Osteoblast (primary cell): ENCODE measurements at regions not wholly inside any gene's neighbourhood (a gene's known extent, or its start where the extent isn't known, plus 50 kb on each side); places are given as distances from the start of the nearest gene placed in this dataset.
"Not testable (repeated sequence)": the region's sequence is repeated elsewhere in the genome, so short reads cannot be mapped to it uniquely, and the experiment has no call there.

Experiments used
- DNase-seq: peaks from one replicate; pipeline ENCODE4 v3.0.0; 2011; ENCODE audit warnings: low spot score, mixed read lengths; ENCODE audit not compliant: insufficient read length; ENCODE audit errors: missing footprints
- H2AFZ ChIP-seq: 2 replicates; pipeline ENCODE4 v1.6.0; 2011; ENCODE audit warnings: mild to moderate bottlenecking, low read length
- H3K27ac ChIP-seq: 2 replicates; pipeline ENCODE4 v1.5.1; 2011; ENCODE audit warnings: mild to moderate bottlenecking, low read depth, low read length, moderate library complexity
- H3K27me3 ChIP-seq: 2 replicates; pipeline ENCODE4 v1.6.0; 2012; ENCODE audit warnings: mild to moderate bottlenecking, control low read depth, inconsistent platforms, low read length, moderate library complexity; ENCODE audit not compliant: insufficient read depth
- H3K36me3 ChIP-seq: 2 replicates; pipeline ENCODE4 v1.5.1; 2011; ENCODE audit warnings: mild to moderate bottlenecking, low read length, control low read depth, moderate library complexity; ENCODE audit not compliant: insufficient read depth
- H3K4me1 ChIP-seq: 2 replicates; pipeline ENCODE4 v1.5.1; 2011; ENCODE audit warnings: mild to moderate bottlenecking, low read length, control low read depth, moderate library complexity; ENCODE audit not compliant: insufficient read depth
- H3K4me2 ChIP-seq: 2 replicates; pipeline ENCODE4 v1.6.0; 2011; ENCODE audit warnings: mild to moderate bottlenecking, low read length; ENCODE audit not compliant: insufficient read depth
- H3K4me3 ChIP-seq: fragments of 200-600 bp; sonication (generic); 3 replicates; pipeline ENCODE4 v1.5.1; 2012; ENCODE audit warnings: mild to moderate bottlenecking, low read length, inconsistent platforms; ENCODE audit not compliant: insufficient read depth
- H3K79me2 ChIP-seq: 2 replicates; pipeline ENCODE4 v1.6.0; 2012; ENCODE audit warnings: mild to moderate bottlenecking, low read length, control low read depth, inconsistent platforms; ENCODE audit not compliant: insufficient read depth
- H3K9me3 ChIP-seq: 2 replicates; pipeline ENCODE4 v1.5.1; 2011; ENCODE audit warnings: low read depth, low read length, control low read depth
- H4K20me1 ChIP-seq: 2 replicates; pipeline ENCODE4 v1.6.0; 2012; ENCODE audit warnings: mild to moderate bottlenecking, low read length, control low read depth; ENCODE audit not compliant: insufficient read depth
- TF ChIP-seq, protein P1 (sequence below): IDR thresholded peaks from 2 replicates; pipeline ENCODE4 v1.5.1; 2011; ENCODE audit warnings: mild to moderate bottlenecking, low read depth, low read length, moderate library complexity; ENCODE audit errors: extremely low read depth

DNA sequence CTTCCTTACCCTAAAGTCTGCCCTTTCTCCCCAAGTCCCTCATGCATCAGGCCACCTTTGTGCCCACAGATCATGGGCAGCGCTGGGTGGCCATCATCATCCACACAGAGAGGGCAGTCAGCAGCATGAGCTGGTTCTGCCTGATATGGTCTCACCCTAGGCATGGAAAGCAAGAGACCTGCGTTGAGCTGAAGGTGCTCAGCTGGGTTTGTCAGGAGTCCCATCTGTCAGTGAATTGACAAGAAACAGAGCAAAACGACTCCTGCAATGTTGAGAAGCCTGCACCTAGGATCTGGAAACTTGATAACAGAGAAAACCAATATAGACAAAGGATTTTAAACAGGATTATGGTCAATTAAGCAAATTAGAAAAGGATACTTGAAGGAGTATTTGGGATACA is 242.7 kb upstream of the PRSS1 start:
- Histone ChIP-seq H3K27me3 (peaks cover 50% of the 10 kb centered on the region), H4K20me1 (no peaks in the 10 kb centered on the region), H3K9me3 (no peaks in the 10 kb centered on the region), H3K27ac (no peak overlapping the region), H2AFZ (no peak overlapping the region), H3K36me3 (no peaks in the 10 kb centered on the region), H3K79me2 (no peaks in the 10 kb centered on the region), H3K4me3 (no peak overlapping the region), H3K4me1 (peaks cover 3% of the 10 kb centered on the region), H3K4me2 (no peak overlapping the region)
- DNase-seq, result no peak
- TF ChIP-seq, protein P1, sequence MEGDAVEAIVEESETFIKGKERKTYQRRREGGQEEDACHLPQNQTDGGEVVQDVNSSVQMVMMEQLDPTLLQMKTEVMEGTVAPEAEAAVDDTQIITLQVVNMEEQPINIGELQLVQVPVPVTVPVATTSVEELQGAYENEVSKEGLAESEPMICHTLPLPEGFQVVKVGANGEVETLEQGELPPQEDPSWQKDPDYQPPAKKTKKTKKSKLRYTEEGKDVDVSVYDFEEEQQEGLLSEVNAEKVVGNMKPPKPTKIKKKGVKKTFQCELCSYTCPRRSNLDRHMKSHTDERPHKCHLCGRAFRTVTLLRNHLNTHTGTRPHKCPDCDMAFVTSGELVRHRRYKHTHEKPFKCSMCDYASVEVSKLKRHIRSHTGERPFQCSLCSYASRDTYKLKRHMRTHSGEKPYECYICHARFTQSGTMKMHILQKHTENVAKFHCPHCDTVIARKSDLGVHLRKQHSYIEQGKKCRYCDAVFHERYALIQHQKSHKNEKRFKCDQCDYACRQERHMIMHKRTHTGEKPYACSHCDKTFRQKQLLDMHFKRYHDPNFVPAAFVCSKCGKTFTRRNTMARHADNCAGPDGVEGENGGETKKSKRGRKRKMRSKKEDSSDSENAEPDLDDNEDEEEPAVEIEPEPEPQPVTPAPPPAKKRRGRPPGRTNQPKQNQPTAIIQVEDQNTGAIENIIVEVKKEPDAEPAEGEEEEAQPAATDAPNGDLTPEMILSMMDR, result no peak

DNA sequence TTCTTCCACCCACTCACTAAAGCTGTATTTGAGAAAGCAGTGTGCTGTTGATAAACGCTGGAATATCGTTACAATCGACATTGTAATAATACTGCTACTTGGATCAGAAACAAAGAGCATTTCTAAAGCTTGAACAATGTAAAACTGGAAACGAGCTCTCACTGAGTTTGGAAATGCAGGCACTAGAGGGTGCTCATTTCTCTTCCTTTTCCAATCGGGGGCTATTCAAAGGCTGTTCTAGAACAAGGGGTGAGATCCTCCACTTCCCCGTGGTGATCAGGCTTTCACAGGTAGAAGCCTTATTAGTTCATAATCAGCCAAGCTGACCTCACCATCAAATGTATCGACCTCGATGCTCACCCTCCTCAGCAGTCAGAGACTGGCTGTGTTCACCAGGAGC is 245.3 kb upstream of the PRSS1 start:
- H3K27ac ChIP-seq, result not testable (repeated sequence)
- TF ChIP-seq, protein P1, result peak; percentile 31

DNA sequence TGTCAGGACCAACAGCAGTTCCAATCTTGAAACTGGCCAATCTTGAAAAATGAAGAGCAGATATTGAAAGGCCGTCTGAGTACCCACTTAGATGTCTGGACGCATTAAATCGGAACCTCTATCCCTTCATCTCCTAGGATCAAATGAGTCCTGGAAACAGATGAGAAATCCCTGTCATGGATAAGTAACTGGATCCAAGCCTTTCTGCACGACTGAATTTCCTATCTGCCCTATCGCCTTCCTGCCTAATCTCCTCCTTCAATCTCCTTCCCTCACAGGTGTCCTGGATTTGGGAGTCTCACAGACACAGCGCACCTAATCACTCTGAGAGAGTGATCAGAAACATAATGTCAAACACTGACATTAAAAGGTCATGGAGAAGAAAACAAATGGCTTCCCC is 245.2 kb upstream of the PRSS58 start:
- Histone ChIP-seq H2AFZ (no peak overlapping the region), H3K4me1 (peaks cover 3% of the 10 kb centered on the region), H3K4me3 (no peak overlapping the region), H4K20me1 (no peaks in the 10 kb centered on the region), H3K36me3 (no peaks in the 10 kb centered on the region), H3K9me3 (no peaks in the 10 kb centered on the region), H3K4me2 (no peak overlapping the region), H3K79me2 (no peaks in the 10 kb centered on the region), H3K27me3 (peaks cover 53% of the 10 kb centered on the region), H3K27ac (no peak overlapping the region)
- no peak for DNase-seq
- TF ChIP-seq, protein P1, result no peak

More for the DNA sequence above, 245.3 kb upstream of the PRSS1 start:
- not testable (repeated sequence) for H3K79me2 ChIP-seq, H3K4me1 ChIP-seq, DNase-seq, H3K9me3 ChIP-seq, H4K20me1 ChIP-seq, H3K36me3 ChIP-seq
- H3K4me2 ChIP-seq, result peak overlapping the region; percentile 68
- peaks cover 49% of the 10 kb centered on the region for H3K27me3 ChIP-seq
- H2AFZ ChIP-seq, result peak overlapping the region; percentile 76
- H3K4me3 ChIP-seq, result peak overlapping the region; percentile 55

DNA sequence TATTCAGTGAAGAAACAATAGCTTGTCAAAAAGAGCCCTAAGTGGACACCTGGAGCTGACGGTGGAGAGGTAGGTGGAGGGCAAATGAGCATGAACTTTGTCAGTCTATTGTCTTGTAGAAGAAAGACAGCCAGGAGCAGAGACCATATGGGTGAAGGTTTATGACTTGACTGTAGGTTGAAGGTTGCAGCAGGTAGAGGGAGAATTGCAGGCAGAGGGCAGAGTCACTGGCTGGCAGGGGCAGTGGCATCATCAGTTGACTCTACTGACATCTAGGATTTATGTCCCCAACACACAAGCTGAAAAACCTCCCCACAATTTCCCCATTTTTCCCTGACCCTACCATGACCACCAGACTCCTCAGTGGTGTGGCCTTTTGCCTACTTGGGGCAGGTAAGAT is 243.6 kb upstream of the PRSS58 start:
- H3K36me3 ChIP-seq, result no peaks in the 10 kb centered on the region
- no peak overlapping the region for H2AFZ ChIP-seq
- TF ChIP-seq, protein P1, result no peak
- H3K27me3 ChIP-seq, result peaks cover 60% of the 10 kb centered on the region
- peak; percentile 13 for DNase-seq
- no peaks in the 10 kb centered on the region for H4K20me1 ChIP-seq
- H3K4me3 ChIP-seq, result no peak overlapping the region
- H3K4me2 ChIP-seq, result no peak overlapping the region
- H3K9me3 ChIP-seq, result no peaks in the 10 kb centered on the region
- H3K79me2 ChIP-seq, result no peaks in the 10 kb centered on the region
- no peak overlapping the region for H3K27ac ChIP-seq
- H3K4me1 ChIP-seq, result peaks cover 9% of the 10 kb centered on the region
